Endodermal cell (in vitro differentiated cells): ENCODE measurements at regions not wholly inside any gene's neighbourhood (a gene's known extent, or its start where the extent isn't known, plus 50 kb on each side); places are given as distances from the start of the nearest gene placed in this dataset.

Experiments
- DNase-seq: peaks from one replicate; pipeline ENCODE4 v3.0.0-alpha.2; 2017
- H3K27ac ChIP-seq: 2 replicates; pipeline ENCODE4 v1.5.1; 2013; ENCODE audit warnings: mild to moderate bottlenecking, low read depth, low read length, moderate library complexity
- H3K27me3 ChIP-seq: 2 replicates; pipeline ENCODE4 v1.6.1; 2013; ENCODE audit warnings: mild to moderate bottlenecking, low read length, moderate library complexity; ENCODE audit not compliant: insufficient read depth, control insufficient read depth, poor library complexity, severe bottlenecking
- H3K36me3 ChIP-seq: 2 replicates; pipeline ENCODE4 v1.7.0; 2013; ENCODE audit warnings: mild to moderate bottlenecking, low read length, moderate library complexity; ENCODE audit not compliant: control insufficient read depth, insufficient read depth
- H3K4me1 ChIP-seq: one replicate; pipeline ENCODE4 v1.7.0; 2013; ENCODE audit warnings: low read length; ENCODE audit not compliant: control insufficient read depth, insufficient read depth
- H3K4me3 ChIP-seq: 2 replicates; pipeline ENCODE4 v1.5.1; 2013; ENCODE audit warnings: mild to moderate bottlenecking, low read length, moderate library complexity
- H3K9ac ChIP-seq: 2 replicates; pipeline ENCODE4 v1.6.1; 2013; ENCODE audit warnings: mild to moderate bottlenecking, low read length, moderate library complexity; ENCODE audit not compliant: poor library complexity, severe bottlenecking; ENCODE audit errors: extremely low read depth
- H3K9me3 ChIP-seq: 2 replicates; pipeline ENCODE4 v1.6.1; 2013; ENCODE audit warnings: mild to moderate bottlenecking, low read length, moderate library complexity; ENCODE audit not compliant: control insufficient read depth
- H3K27ac Mint-ChIP-seq: 2 replicates; pipeline ENCODE4 v1.8.0; 2020; ENCODE audit warnings: mixed read lengths
- H3K27me3 Mint-ChIP-seq: 2 replicates; pipeline ENCODE4 v1.8.0; 2021; ENCODE audit warnings: mild to moderate bottlenecking, mixed read lengths; ENCODE audit not compliant: insufficient read depth
- H3K36me3 Mint-ChIP-seq: 2 replicates; pipeline ENCODE4 v1.8.0; 2020; ENCODE audit warnings: low read depth, mixed read lengths
- H3K4me1 Mint-ChIP-seq: 2 replicates; pipeline ENCODE4 v1.8.0; 2020; ENCODE audit warnings: mixed read lengths
- H3K4me3 Mint-ChIP-seq: 2 replicates; pipeline ENCODE4 v1.8.0; 2020; ENCODE audit warnings: mild to moderate bottlenecking, moderate library complexity, mixed read lengths
- H3K9me3 Mint-ChIP-seq: 2 replicates; pipeline ENCODE4 v1.8.0; 2020; ENCODE audit warnings: mild to moderate bottlenecking, mixed read lengths
- CTCF ChIP-seq: fragments of 200-600 bp; sonication (generic); conservative IDR thresholded peaks from 2 replicates; pipeline ENCODE4 v1.5.0; 2021; ENCODE audit warnings: antibody characterized with exemption, mild to moderate bottlenecking
- WGBS, 2 experiments: methylation state at CpG; one replicate each; pipeline versions ENCODE4 v1.1.5 to v1.1.7; 2013; ENCODE audit warnings: missing lambda C conversion rate in 2 of 2, mixed read lengths in 1 of 2; ENCODE audit not compliant: insufficient coverage in 1 of 2, insufficient read length in 1 of 2; 5-methylcytosine and 5-hydroxymethylcytosine counted together

GRCh38 chr12:91349476-91349875, 166.9 kb upstream of the DCN start:
- H3K4me3 ChIP-seq, result no peak overlapping the region
- no peak for TF ChIP-seq CTCF
- 93 to 100% methylated on average over 2 of the region's 2 CpGs for WGBS, 2 experiments
- Mint-ChIP-seq H3K4me1 (no peaks in the 10 kb centered on the region), H3K27me3 (no peaks in the 10 kb centered on the region), H3K27ac (no peak overlapping the region), H3K4me3 (no peak overlapping the region), H3K9me3 (peaks cover 7% of the 10 kb centered on the region), H3K36me3 (no peaks in the 10 kb centered on the region)
- H3K27me3 ChIP-seq, result no peaks in the 10 kb centered on the region
- no peaks in the 10 kb centered on the region for H3K4me1 ChIP-seq
- no peaks in the 10 kb centered on the region for H3K9me3 ChIP-seq
- no peak for DNase-seq
- no peak overlapping the region for H3K27ac ChIP-seq
- H3K9ac ChIP-seq, result no peak overlapping the region
- H3K36me3 ChIP-seq, result no peaks in the 10 kb centered on the region

- Histone ChIP-seq H3K36me3 (no peaks in the 10 kb centered on the region), H3K27ac (no peak overlapping the region), H3K9me3 (no peaks in the 10 kb centered on the region), H3K27me3 (no peaks in the 10 kb centered on the region), H3K4me1 (no peaks in the 10 kb centered on the region), H3K9ac (no peak overlapping the region), H3K4me3 (no peak overlapping the region)
- H3K27ac Mint-ChIP-seq, result no peak overlapping the region
- WGBS, 2 experiments, result 89 to 94% methylated on average over 3 of the region's 3 CpGs
- no peak overlapping the region for H3K4me3 Mint-ChIP-seq
- H3K36me3 Mint-ChIP-seq, result no peaks in the 10 kb centered on the region
- H3K4me1 Mint-ChIP-seq, result no peaks in the 10 kb centered on the region
- no peaks in the 10 kb centered on the region for H3K27me3 Mint-ChIP-seq
- TF ChIP-seq CTCF, result no peak
- peaks cover 7% of the 10 kb centered on the region for H3K9me3 Mint-ChIP-seq
- no peak for DNase-seq
Measured at GRCh38 chr12:91347481-91348214, 165.0 kb upstream of the DCN start.

GRCh38 chr12:91346827-91347226, 164.2 kb upstream of the DCN start:
- H3K27me3 Mint-ChIP-seq, result no peaks in the 10 kb centered on the region
- Histone ChIP-seq H3K9me3 (no peaks in the 10 kb centered on the region), H3K4me1 (no peaks in the 10 kb centered on the region), H3K4me3 (no peak overlapping the region), H3K27me3 (no peaks in the 10 kb centered on the region), H3K9ac (no peak overlapping the region), H3K27ac (no peak overlapping the region), H3K36me3 (no peaks in the 10 kb centered on the region)
- no peaks in the 10 kb centered on the region for H3K4me1 Mint-ChIP-seq
- TF ChIP-seq CTCF, result no peak
- WGBS, 2 experiments, result 88 to 100% methylated on average over 1 of the region's 1 CpG
- H3K27ac Mint-ChIP-seq, result no peak overlapping the region
- DNase-seq, result no peak
- no peaks in the 10 kb centered on the region for H3K36me3 Mint-ChIP-seq
- H3K9me3 Mint-ChIP-seq, result peaks cover 4% of the 10 kb centered on the region
- no peak overlapping the region for H3K4me3 Mint-ChIP-seq
